ENCODE measurements at regions not wholly inside any gene's neighbourhood (a gene's known extent, or its start where the extent isn't known, plus 50 kb on each side); places are given as distances from the start of the nearest gene placed in this dataset.

GRCh38 chr7:93773446-93773845 lies 117.1 kb downstream of the TFPI2 start:
- Mint-ChIP-seq H3K4me1 (ENCODE audit: low read depth) (no peaks in the 10 kb centered on the region), H3K27ac (no peak overlapping the region), H3K9me3 (ENCODE audit: low read depth) (peaks cover 5% of the 10 kb centered on the region), H3K36me3 (ENCODE audit: insufficient read depth) (no peaks in the 10 kb centered on the region), H3K4me3 (ENCODE audit: low read depth) (no peak overlapping the region), H3K27me3 (no peaks in the 10 kb centered on the region)
- TF ChIP-seq, protein P1, sequence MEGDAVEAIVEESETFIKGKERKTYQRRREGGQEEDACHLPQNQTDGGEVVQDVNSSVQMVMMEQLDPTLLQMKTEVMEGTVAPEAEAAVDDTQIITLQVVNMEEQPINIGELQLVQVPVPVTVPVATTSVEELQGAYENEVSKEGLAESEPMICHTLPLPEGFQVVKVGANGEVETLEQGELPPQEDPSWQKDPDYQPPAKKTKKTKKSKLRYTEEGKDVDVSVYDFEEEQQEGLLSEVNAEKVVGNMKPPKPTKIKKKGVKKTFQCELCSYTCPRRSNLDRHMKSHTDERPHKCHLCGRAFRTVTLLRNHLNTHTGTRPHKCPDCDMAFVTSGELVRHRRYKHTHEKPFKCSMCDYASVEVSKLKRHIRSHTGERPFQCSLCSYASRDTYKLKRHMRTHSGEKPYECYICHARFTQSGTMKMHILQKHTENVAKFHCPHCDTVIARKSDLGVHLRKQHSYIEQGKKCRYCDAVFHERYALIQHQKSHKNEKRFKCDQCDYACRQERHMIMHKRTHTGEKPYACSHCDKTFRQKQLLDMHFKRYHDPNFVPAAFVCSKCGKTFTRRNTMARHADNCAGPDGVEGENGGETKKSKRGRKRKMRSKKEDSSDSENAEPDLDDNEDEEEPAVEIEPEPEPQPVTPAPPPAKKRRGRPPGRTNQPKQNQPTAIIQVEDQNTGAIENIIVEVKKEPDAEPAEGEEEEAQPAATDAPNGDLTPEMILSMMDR (IDR thresholded peaks at IDR 0.05; ENCODE audit: unreplicated experiment) = no peak
- DNase-seq (ENCODE audit: low spot score, unreplicated experiment) = no peak

DNA sequence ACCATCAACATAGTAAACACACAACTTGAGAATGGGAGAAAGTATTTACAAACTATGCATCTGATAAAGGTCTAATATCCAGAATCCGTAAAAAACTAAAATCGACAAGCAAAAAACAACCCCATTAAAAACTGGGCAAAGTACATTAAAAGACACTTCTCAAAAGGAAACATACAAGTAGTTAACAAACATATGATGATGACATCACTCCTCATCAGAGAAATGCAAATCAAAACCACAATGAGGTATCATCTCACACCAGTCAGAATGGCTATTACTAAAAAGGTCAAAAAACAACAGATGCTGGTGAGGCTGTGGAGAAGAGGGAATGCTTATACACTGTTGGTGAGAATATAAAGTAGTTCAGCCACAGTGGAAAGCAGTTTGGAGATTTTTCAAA lies 125.1 kb downstream of the TFPI2 start:
- peaks cover 3% of the 10 kb centered on the region for H3K9me3 Mint-ChIP-seq (ENCODE audit: low read depth)
- H3K4me1 Mint-ChIP-seq (ENCODE audit: low read depth) = no peaks in the 10 kb centered on the region
- H3K4me3 Mint-ChIP-seq (ENCODE audit: low read depth) = no peak overlapping the region
- H3K27me3 Mint-ChIP-seq = no peaks in the 10 kb centered on the region
- H3K36me3 Mint-ChIP-seq (ENCODE audit: insufficient read depth) = no peaks in the 10 kb centered on the region
- no peak overlapping the region for H3K27ac Mint-ChIP-seq
- DNase-seq (ENCODE audit: low spot score, unreplicated experiment) = no peak
- TF ChIP-seq, protein P1 (IDR thresholded peaks at IDR 0.05; ENCODE audit: unreplicated experiment) = no peak

DNA sequence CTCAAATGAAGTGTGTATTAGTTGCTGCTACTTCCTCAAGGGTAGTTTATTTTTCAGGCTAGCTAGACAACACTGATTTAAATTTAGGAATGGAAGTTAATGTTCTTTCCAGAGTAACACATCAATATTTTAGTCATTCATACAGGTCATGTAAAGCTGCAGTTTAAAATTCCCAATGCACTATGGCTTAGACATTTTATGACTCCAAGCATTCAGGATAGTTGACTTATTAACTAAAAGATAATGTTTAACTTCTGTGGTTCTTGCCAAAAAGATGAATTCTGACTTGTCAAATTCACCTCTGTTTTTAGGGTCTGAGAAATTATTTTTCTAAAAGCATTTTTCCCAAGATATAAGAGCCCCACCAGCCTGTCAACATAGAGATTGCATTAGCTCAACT lies 131.9 kb downstream of the TFPI2 start:
- no peaks in the 10 kb centered on the region for H3K9me3 Mint-ChIP-seq (ENCODE audit: low read depth)

DNA sequence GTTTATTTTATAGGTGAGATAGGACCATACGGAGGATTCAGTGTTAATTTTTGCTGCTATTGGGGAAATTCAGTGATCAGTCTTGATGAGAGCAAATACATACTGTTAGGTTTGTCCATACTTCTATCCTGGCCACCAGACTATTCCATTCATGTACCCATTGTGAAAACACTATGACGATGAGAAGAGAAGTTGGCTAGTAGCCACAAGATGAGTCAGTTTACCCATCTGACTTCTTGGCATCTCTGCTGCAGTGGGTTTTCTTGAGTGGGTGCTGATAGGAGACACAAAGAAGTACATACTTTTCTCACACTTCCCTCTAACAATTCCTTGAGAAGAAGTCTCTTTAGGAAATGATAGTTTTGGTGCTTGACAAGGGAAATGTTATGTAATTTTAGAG lies 133.1 kb downstream of the TFPI2 start:
- H3K27ac Mint-ChIP-seq = no peak overlapping the region
- peaks cover 5% of the 10 kb centered on the region for H3K4me1 Mint-ChIP-seq (ENCODE audit: low read depth)
- TF ChIP-seq, protein P1 (IDR thresholded peaks at IDR 0.05; ENCODE audit: unreplicated experiment) = no peak
- no peaks in the 10 kb centered on the region for H3K27me3 Mint-ChIP-seq
- no peaks in the 10 kb centered on the region for H3K36me3 Mint-ChIP-seq (ENCODE audit: insufficient read depth)
- DNase-seq (ENCODE audit: low spot score, unreplicated experiment) = no peak
- H3K4me3 Mint-ChIP-seq (ENCODE audit: low read depth) = no peak overlapping the region
- H3K9me3 Mint-ChIP-seq (ENCODE audit: low read depth) = no peaks in the 10 kb centered on the region

More for the DNA sequence above, 131.9 kb downstream of the TFPI2 start:
- H3K27ac Mint-ChIP-seq = no peak overlapping the region
- no peaks in the 10 kb centered on the region for H3K27me3 Mint-ChIP-seq
- H3K4me3 Mint-ChIP-seq (ENCODE audit: low read depth) = no peak overlapping the region
- no peak for DNase-seq (ENCODE audit: low spot score, unreplicated experiment)
- H3K36me3 Mint-ChIP-seq (ENCODE audit: insufficient read depth) = no peaks in the 10 kb centered on the region
- H3K4me1 Mint-ChIP-seq (ENCODE audit: low read depth) = peaks cover 5% of the 10 kb centered on the region
- TF ChIP-seq, protein P1 (IDR thresholded peaks at IDR 0.05; ENCODE audit: unreplicated experiment) = no peak

- no peaks in the 10 kb centered on the region for H3K9me3 Mint-ChIP-seq (ENCODE audit: low read depth)
- H3K27me3 Mint-ChIP-seq = no peaks in the 10 kb centered on the region
- H3K4me1 Mint-ChIP-seq (ENCODE audit: low read depth) = peaks cover 5% of the 10 kb centered on the region
- no peak overlapping the region for H3K27ac Mint-ChIP-seq
- H3K4me3 Mint-ChIP-seq (ENCODE audit: low read depth) = no peak overlapping the region
- H3K36me3 Mint-ChIP-seq (ENCODE audit: insufficient read depth) = no peaks in the 10 kb centered on the region
- no peak for DNase-seq (ENCODE audit: low spot score, unreplicated experiment)
- TF ChIP-seq, protein P1 (IDR thresholded peaks at IDR 0.05; ENCODE audit: unreplicated experiment) = no peak
Measured at GRCh38 chr7:93756890-93757289, 133.7 kb downstream of the TFPI2 start.

All from progenitor cell of endocrine pancreas (in vitro differentiated cells).